Stimulated activated CD4-positive, alpha-beta T cell treated with anti-CD3 and anti-CD28 coated beads, Interleukin-15, amount 100 ng/mL, for 24 hours (primary cell): ENCODE measurements at regions not wholly inside any gene's neighbourhood (a gene's known extent, or its start where the extent isn't known, plus 50 kb on each side); places are given as distances from the start of the nearest gene placed in this dataset.
"Not testable (repeated sequence)": the region's sequence is repeated elsewhere in the genome, so short reads cannot be mapped to it uniquely, and the experiment has no call there.

Source experiments
- DNase-seq: peaks from one replicate; pipeline ENCODE4 v3.0.0-alpha.2; 2020

DNA sequence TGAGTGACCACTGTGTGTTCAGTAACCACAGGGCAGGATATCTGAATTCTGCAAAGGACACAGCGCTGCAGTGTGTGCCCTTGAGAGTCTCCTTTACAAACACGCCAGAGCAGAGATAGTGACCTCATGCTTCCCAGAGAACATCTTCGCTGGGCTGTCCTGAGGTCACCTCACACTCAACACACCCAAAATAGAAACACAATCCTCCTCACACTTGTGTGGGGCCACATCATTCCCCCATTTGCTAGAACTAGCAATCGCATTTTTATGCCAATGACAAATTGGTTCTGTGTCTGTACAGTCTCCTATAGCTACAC is 140.1 kb upstream of the NRIP1 start:
- DNase-seq, result no peak

DNA sequence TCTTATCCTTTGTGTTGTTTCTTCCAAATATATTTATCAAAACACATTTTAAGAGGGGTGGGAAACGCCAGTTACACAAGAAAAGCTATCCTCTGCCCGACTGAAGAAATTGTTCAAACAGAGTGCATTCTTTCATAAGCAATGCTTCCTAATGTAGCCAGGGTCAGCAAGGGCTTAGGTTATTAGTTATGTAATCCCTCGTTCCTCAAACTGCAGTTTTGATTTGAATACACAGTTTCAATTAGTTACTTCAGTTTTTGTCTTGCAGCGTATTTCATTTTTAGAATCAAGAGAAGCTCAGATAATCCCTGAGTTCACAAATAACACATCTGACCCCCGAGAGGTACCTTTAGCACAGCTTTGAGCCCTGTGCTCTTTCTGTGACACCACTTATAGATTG is 141.7 kb upstream of the NRIP1 start:
- no peak for DNase-seq

DNA sequence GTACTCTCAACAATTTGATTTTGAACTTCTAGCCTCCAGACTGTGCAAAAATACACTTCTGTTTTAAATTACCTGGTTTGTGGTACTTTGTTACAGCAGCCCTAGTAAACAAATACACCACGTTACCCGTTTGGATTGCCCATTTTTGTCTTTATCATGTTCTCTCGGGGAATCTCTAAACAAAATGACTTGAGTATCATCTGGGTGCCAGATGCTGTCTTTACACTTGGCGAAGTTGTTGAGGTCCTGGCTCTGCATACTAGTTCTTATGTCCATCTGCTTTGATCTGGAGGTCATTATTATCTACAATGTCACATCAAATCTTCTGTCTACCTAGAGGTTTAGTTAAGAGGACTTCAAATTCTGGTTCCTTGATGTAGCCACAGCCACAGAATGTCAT is 142.4 kb upstream of the NRIP1 start:
- DNase-seq, result no peak

DNA sequence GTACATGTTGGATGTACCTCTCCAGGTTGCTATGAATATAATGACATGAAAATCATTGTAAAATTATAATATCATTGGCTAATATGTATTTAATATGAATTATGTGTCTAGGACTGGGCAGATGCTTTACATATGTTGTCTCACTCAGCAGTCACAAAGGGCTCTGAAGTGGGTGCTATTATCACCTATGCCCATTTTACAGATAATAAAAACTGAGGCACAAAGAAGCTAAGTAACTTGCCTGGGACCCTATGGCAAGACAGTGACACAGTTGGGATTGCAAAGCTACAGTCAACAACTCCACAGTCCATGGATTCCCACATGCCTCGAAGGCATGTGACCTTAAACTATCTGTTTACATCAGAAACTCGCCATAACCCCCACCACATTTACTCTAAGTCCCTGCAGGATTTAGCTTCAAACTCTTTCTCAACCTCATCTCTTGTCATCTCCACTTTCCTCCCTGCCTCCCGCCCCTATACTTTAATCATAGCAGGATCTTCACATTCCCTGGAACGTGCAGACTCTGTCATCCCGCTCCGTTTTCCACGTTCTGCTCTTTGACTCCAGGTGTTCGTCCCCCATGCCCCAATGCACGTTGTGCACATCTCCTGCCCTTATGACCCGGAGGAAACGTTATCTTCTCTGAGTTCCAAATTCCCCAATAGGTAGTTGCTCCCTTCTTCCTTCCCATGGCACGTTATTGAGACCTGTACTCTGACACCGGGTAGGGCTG is 143.0 kb upstream of the NRIP1 start:
- no peak for DNase-seq

DNA sequence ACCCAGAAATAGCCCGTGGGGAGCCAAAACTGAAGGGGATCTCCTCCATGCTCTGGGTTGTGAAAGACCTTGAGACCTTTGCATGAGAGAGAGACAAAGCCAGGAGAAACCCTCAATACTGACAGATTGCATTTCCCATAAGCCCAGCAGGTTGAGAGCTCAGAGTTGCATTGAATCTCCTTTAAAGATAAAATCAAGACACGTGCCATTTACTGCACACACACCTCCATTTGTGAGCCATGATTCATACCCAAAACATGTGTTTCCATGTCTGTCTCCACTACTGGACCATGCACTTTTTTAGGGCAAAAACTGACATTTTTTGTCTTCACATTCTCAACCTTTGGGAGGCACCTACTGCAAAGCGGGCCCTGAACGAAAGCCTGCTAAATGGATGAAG is 144.0 kb upstream of the NRIP1 start:
- DNase-seq, result no peak

DNA sequence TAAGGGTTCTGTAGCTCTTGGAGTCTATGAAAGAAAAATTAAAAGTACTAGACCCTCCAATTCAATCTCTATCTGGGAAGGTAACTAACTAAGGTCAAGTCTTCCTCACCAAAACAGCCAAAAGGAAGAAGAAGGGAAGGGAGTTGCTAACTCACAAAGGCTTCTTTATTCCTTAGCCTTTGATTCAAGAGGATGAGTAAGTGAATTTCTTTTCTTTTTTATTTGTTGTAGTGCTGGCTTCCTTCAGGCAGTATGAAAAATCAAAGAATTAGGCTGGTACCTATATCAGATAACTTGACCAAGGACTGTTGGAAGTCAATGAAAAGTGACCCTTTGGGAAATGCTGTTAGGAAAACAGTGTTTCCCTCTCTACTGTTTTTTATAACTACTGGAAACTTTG is 144.4 kb upstream of the NRIP1 start:
- no peak for DNase-seq

DNA sequence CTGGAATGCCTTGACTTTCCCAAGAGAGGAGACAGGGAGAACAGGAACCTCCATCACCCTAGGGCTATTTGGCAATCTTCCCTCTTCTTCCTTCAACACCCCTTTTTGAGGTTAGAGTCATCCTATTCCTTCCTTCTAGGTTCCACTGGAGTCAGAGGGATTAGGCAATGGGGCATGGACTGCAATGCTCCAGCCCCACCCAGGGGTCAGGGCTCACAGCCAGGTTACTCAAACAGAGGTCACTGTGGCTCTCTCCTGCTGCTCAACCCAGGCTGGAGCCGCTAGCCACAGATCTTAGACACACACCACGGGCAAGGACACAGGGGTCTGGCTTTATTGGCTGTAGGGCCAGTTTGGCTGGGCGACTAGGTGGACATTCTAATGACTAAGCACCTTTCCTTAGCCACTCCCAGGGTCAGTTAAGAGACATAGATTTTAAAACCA is 145.5 kb upstream of the NRIP1 start:
- DNase-seq, result no peak

DNA sequence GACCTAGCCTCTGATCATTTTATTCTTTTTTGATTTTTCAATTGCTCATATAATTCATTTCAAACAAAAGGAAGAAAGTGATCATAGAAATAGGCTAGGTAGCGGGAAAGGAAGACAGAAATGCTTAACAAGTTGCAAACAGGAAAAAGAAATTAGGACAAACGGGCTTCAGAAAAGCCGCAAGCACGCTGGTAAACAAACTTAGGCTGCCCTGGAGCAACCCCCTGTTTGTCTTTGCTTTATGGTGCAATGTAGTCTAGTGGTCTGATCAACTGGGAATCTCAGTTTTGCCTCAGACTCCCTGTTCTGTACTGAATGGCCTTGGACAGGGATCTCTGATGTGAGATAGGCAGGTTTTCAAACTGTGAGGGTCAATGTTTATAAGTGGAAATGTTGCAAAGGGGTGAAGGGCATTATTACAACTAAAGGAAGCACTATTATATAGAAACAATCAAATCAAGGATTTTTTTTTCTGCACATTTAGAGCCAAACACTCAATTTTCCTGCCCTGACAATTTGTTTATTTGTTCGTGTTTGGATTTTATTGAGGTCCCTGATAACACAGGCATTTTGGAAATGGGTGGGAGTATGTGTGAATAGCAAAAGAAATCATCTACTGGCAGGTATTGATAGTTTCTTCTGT is 146.8 kb upstream of the NRIP1 start:
- DNase-seq, result no peak

DNA sequence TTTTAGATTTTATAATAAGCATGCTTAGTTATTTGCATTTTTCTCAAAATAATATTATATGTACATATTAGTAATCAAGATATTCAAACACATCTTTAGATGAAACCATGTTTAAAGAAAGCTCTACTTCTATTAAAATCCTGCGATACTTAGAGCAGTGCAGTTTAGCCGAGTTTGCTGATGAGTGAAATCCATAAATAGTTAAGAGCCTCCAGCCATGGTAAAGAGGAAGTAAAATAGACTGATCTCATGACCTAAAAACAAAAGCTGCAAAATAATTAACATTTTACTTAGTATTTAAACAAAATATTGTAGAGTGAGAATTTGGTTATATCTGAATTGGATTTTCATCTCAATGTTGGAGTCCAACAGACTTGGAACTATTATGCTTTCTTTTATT is 147.4 kb upstream of the NRIP1 start:
- DNase-seq, result no peak

DNA sequence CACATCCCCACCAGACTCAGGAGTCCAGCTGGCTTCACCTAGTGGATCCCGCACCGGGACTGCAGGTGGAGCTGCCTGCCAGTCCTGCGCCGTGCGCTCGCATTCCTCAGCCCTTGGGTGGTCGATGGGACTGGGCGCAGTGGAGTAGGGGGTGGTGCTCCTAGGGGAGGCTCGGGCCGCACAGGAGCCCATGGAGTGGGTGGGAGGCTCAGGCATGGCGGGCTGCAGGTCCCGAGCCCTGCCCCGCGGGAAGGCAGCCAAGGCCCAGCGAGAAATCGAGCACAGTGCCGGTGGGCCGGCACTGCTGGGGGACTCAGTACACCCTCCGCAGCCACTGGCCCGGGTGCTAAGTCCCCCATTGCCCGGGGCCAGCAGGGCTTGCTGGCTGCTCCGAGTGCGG is 153.7 kb upstream of the NRIP1 start:
- DNase-seq, result not testable (repeated sequence)

DNA sequence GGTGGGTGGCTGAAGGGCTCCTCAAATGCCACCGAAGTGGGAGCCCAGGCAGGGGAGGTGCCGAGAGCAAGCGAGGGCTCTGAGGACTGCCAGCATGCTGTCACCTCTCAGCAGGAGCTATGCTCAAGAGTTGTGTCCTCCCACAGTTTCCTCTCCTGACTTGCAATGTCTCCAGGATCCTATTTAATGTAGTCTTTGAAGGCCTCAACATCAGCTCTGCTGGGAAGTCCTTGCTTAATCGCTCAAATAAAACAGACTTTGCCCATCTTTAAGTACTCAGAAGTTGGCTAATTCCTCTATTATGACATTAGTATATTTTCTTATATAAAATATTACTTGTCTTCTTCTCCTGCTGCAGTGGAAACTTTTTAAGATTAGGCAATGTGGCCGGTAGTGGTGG is 154.2 kb upstream of the NRIP1 start:
- no peak for DNase-seq

DNA sequence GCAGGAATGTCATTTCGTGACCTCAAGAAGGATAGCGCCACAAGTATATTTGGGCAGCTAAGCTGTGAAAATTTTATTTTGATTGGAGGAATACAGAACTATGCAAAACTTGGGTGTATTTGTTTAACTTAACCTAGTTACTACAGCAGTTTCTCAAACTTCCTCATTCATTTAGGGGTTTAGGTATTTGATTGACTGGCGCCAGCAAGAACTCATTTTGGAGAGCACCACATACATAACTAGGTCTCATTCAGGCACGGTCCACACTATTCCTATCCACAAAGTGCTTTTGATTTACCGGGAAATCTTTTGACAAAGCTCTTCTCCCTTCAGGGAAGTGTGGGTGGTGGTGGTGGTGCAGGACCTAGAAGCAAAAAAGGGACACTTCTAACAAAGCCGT is 155.1 kb upstream of the NRIP1 start:
- no peak for DNase-seq

DNA sequence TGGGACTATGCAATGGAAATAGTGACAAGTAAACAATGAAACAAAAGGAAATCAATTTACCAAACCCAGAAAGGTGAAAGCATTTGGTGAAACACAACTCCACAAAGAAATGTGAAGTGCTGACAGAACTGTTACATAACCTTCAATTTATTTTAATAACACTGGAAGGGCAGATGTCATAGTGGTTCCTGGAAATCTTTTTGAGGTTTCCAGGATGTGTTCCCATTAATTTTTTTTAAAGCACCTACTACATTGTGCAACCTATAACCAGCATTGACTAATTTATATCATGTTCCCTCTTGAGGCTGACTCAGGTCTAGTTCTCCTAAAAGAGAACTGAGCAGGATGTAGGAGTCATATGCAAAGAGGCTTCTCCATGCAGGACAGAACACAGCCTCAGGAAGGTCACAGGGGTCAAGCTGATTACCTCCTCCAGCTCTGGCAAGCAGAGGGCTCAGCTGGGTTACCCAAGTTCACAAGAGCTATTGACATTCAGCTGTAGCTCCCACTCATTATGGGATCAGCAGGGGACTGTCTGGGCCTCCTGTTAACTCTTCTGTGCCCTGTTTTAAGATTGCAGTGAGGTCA is 157.1 kb upstream of the NRIP1 start:
- DNase-seq, result peak; percentile 13

DNA sequence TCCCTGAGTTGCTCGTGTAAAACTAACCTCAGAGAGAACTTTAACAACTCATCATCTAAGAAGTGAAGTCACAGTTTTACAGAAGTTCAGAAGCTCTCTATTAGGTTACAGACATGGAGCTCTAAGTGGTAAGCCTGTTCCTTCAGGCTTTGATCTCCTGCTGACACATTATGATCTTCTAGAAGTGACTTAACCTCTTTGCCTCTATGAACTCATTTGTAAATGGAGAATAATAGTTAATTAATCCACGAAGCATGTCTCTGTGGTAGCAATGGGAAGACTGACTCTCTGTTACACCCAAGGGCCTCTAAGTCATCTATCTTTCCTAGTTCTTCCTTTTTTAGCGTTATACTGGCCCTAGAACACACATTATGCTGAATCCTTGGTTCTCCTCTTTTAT is 157.9 kb upstream of the NRIP1 start:
- DNase-seq, result no peak

DNA sequence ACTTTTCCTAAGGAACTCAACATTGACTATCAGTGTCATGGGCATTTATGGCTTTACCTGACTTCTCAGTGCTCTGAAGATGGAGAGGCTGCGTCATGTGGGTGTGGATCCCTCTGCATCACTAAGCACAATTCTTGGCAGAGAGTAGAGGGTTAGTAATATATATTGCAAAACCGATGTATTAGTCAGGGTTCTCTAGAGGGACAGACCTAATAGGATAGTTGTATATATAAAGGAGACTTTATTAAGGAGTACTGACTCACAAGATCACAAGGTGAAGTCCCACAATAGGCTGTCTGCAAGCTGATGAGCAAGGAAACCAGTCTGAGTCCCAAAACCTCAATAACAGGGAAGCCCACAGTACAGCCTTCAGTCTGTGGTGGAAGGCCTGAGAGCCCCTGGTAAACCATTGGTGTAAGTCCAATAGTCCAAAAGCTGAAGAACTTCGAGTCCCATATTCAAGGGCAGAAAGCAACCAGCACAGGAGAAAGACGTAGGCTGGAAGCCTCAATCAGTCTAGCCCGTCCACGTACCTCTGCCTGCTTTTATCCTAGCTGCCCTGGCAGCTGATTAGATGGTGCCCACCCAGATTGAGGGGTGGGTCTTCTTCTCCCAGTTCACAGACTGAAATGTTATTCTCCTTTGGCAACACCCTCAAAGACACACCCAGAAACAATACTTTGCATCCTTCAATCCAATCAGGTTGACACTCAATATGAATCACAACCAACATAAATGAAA is 159.7 kb upstream of the NRIP1 start:
- no peak for DNase-seq

DNA sequence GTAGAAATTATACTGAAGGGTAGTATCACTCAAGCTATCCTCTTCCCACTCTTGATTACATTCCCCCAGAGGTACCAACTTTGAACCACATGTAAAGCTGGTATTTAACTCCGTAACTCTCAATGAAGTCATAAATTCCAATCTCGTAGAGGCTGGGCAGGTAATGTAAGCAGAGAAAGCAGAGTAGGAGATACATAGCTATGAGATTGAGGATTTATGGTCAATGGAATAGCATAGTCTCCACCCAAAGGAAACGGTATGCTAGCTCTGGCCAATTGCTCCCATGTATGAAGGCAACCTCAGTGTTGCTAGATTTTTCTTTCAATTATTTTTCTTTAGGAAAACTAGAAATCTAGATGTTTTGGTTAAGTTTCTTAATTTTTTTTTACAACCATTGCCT is 163.1 kb upstream of the NRIP1 start:
- no peak for DNase-seq

DNA sequence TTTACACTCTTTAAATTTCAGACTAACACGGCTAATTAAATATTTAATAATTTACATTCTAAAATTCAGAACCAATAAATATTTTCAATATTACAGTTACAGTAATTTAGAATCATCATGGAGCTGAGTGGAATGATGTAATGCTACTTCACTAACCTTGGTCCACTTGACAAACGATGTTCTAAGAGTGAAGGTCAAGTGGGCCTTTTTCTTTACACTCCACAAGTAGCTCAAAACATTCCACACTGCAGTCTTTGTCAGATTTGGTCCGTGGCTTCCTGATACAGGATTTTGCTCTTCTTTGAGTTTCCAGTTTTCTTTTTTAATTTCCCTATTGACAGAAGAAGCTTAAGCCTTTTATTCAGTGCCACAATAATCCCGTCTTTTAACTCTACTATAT is 164.6 kb upstream of the NRIP1 start:
- DNase-seq, result no peak

DNA sequence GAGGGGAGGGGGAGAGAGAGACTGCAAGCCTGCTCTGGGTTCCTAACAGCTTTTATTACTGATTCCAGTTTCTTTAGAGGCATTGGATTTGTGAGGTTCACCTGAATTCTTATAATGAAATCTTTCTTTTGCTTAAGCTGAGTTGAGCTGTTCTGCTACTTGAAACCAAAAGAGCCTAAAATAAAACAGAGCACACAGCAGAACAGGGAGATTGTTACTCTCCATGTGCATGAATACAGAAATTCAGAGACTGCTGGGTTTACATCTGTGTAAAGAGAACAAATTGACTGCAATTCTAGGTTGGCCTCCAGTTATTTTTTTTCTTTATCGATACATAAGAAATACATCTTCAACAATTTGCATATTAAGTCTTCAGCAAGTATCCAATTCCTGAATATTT is 168.8 kb upstream of the NRIP1 start:
- no peak for DNase-seq

DNA sequence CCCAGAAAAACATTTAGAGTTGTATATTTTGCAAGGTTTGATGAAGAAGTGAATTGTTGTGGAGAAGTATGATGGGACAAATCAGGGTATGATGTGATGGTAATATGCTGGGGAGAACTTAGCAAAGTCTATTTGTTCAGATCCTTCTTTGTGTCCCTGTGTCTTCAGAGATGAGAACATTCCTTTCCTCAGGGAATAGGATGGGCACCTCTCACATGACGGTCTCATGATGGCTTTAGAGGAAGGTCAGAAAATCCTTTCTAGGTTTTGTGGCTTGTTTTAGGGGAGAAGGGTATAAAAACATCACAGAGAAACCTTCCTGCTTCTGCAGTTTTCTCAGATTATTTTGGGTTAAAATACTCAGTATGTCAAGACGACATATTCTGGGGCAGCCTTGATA is 171.3 kb upstream of the NRIP1 start:
- DNase-seq, result no peak

DNA sequence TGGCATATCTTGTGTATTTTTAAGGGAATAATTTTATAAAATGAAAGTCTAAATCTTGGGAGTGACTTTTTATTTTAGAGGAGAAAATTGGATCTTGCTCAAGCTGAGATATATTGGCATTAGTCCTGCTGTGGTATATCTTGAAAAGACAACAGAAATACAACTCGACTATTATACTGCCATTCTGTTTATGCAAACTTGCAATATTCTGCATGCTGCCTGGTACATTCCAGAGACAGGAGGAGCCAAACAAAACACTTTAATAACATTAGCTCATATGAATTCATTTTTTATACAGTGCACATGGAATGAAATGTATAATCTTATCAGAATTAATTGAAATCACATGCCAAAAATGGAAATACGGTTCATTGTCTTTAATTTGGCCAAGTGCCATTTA is 176.0 kb upstream of the NRIP1 start:
- DNase-seq, result no peak

DNA sequence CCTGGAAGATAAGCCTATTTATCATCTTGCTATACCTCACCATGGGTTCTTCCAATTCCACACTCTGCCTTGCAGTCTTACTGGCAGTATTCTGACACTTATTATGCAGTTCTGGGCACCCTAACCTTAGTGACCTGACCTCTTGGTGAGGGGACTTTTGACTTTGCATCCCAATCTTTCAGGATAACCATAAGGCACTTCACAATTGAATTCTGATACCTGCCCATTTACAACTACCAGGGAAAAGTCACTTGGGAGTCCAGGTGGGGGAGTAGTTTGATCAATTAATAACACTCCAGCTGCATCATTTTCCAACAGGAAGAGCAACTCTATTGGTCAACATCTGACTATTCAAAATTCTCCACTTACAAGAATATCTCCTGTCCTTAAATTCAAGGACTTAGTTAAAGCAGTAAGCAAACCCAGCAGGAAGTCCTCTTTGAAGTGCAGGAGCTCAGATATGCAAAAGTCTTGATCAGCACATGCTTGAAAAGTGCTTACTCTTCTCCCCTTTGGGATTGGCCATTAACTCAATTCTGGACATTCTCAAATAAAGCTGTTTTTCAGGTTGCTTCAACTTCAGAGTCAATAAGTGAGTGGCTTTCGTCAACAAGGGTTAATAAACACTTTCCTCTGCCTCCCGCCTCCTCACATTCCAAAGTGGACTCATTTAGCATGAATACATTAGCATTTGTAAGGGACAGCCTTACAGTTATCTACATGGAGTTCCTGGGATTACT is 177.4 kb upstream of the NRIP1 start:
- DNase-seq, result no peak

DNA sequence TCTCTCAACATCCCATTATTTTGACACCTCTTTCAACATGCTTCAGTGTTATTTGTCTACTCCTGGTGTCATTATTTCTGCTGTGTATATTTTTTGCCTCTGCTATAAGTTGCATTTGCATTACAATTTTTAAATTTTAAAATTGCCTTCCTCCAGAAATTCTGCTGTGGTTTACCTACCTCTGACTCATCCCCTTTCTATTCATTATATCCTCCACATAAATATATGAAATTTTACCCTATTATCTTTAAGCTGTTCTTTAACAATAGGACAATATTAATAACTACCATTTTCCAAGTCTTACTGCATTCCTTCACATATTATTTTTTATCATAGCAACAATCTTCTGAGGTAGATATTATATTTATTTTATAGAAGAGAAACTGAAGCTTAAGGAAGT is 178.1 kb upstream of the NRIP1 start:
- no peak for DNase-seq

DNA sequence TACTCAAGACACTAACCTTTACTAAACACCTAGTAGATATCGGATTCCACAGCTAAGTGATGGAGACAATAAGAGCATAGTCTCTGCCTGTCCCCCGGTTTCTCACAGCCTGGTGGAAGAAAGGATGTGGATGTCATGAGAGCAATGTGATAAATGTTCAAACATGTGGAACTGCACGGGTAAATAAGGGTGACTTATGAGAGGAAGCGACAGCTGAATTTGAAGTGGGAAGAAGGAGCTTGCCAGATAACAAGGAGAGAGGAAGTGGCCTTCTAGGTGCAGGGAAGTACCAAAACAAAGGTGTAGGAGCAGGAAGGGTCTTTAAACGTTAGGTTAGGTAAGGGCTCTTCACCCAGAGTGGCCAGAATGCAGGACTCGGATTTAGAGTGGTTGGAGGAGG is 178.6 kb upstream of the NRIP1 start:
- no peak for DNase-seq
